ENCODE measurements at regions not wholly inside any gene's neighbourhood (a gene's known extent, or its start where the extent isn't known, plus 50 kb on each side); places are given as distances from the start of the nearest gene placed in this dataset.

- TF ChIP-seq CTCF (IDR thresholded peaks at IDR 0.05) (no peak), POLR2A (IDR thresholded peaks at IDR 0.05) (no peak)
These were observed 242.9 kb downstream of the CSNK1G3 start for GRCh38 chr5:123754908-123755307.

Measured in right lobe of liver (tissue), 4 donors.